Activated T-cell treated with anti-CD3 and anti-CD28 coated beads, Interleukin-2, amount 50 U/mL, for 24 hours (primary cell): ENCODE measurements at regions not wholly inside any gene's neighbourhood (a gene's known extent, or its start where the extent isn't known, plus 50 kb on each side); places are given as distances from the start of the nearest gene placed in this dataset.

Source experiments
- DNase-seq: peaks from one replicate; pipeline ENCODE4 v3.0.0-alpha.2; 2020
- H3K27ac Mint-ChIP-seq: 2 replicates; pipeline ENCODE4 v1.8.0; 2020; ENCODE audit warnings: mild to moderate bottlenecking, mixed read lengths
- H3K27me3 Mint-ChIP-seq: 2 replicates; pipeline ENCODE4 v1.8.0; 2020; ENCODE audit warnings: mixed read lengths
- H3K36me3 Mint-ChIP-seq: 2 replicates; pipeline ENCODE4 v1.8.0; 2020; ENCODE audit warnings: low read depth, mixed read lengths
- H3K4me1 Mint-ChIP-seq: 2 replicates; pipeline ENCODE4 v1.8.0; 2020; ENCODE audit warnings: low read depth, mixed read lengths
- H3K4me3 Mint-ChIP-seq: 2 replicates; pipeline ENCODE4 v1.8.0; 2020; ENCODE audit warnings: mild to moderate bottlenecking, moderate library complexity, mixed read lengths
- H3K9me3 Mint-ChIP-seq: 2 replicates; pipeline ENCODE4 v1.8.0; 2020; ENCODE audit warnings: mixed read lengths

GRCh38 chr20:20933142-20933958, 172.8 kb downstream of the LINC00237 start:
- H3K36me3 Mint-ChIP-seq, result no peaks in the 10 kb centered on the region
- no peaks in the 10 kb centered on the region for H3K4me1 Mint-ChIP-seq
- H3K27ac Mint-ChIP-seq, result no peak overlapping the region
- peaks cover 7% of the 10 kb centered on the region for H3K27me3 Mint-ChIP-seq
- DNase-seq, result no peak
- no peaks in the 10 kb centered on the region for H3K9me3 Mint-ChIP-seq
- no peak overlapping the region for H3K4me3 Mint-ChIP-seq

- Mint-ChIP-seq H3K27ac (no peak overlapping the region), H3K36me3 (no peaks in the 10 kb centered on the region), H3K9me3 (no peaks in the 10 kb centered on the region), H3K4me1 (no peaks in the 10 kb centered on the region), H3K27me3 (peaks cover 7% of the 10 kb centered on the region), H3K4me3 (no peak overlapping the region)
- DNase-seq, result no peak
These were observed 174.0 kb downstream of the LINC00237 start for GRCh38 chr20:20932156-20932555.

- H3K27me3 Mint-ChIP-seq, result peaks cover 7% of the 10 kb centered on the region
- no peak overlapping the region for H3K27ac Mint-ChIP-seq
- H3K36me3 Mint-ChIP-seq, result no peaks in the 10 kb centered on the region
- H3K9me3 Mint-ChIP-seq, result no peaks in the 10 kb centered on the region
- H3K4me1 Mint-ChIP-seq, result no peaks in the 10 kb centered on the region
- H3K4me3 Mint-ChIP-seq, result no peak overlapping the region
- no peak for DNase-seq
These were observed 174.5 kb downstream of the LINC00237 start for GRCh38 chr20:20931632-20932031.

- no peak for DNase-seq
- H3K4me3 Mint-ChIP-seq, result no peak overlapping the region
- H3K4me1 Mint-ChIP-seq, result no peaks in the 10 kb centered on the region
- peaks cover 5% of the 10 kb centered on the region for H3K27me3 Mint-ChIP-seq
- no peaks in the 10 kb centered on the region for H3K36me3 Mint-ChIP-seq
- H3K27ac Mint-ChIP-seq, result no peak overlapping the region
- no peaks in the 10 kb centered on the region for H3K9me3 Mint-ChIP-seq
These were observed 175.1 kb downstream of the LINC00237 start for GRCh38 chr20:20931024-20931423.

- H3K4me3 Mint-ChIP-seq, result no peak overlapping the region
These were observed 175.7 kb downstream of the LINC00237 start for GRCh38 chr20:20930500-20930899.

GRCh38 chr20:20929341-20929740, 176.8 kb downstream of the LINC00237 start:
- H3K4me3 Mint-ChIP-seq, result no peak overlapping the region
- H3K9me3 Mint-ChIP-seq, result no peaks in the 10 kb centered on the region
- no peak overlapping the region for H3K27ac Mint-ChIP-seq
- no peak for DNase-seq
- no peaks in the 10 kb centered on the region for H3K4me1 Mint-ChIP-seq
- H3K36me3 Mint-ChIP-seq, result no peaks in the 10 kb centered on the region
- peaks cover 5% of the 10 kb centered on the region for H3K27me3 Mint-ChIP-seq

More at GRCh38 chr20:20930500-20930899, 175.7 kb downstream of the LINC00237 start:
- no peak for DNase-seq
- no peak overlapping the region for H3K27ac Mint-ChIP-seq
- H3K36me3 Mint-ChIP-seq, result no peaks in the 10 kb centered on the region
- H3K4me1 Mint-ChIP-seq, result no peaks in the 10 kb centered on the region
- H3K27me3 Mint-ChIP-seq, result peaks cover 5% of the 10 kb centered on the region
- H3K9me3 Mint-ChIP-seq, result no peaks in the 10 kb centered on the region

- H3K9me3 Mint-ChIP-seq, result no peaks in the 10 kb centered on the region
- no peak overlapping the region for H3K27ac Mint-ChIP-seq
- no peaks in the 10 kb centered on the region for H3K4me1 Mint-ChIP-seq
- no peaks in the 10 kb centered on the region for H3K36me3 Mint-ChIP-seq
- no peak overlapping the region for H3K4me3 Mint-ChIP-seq
- H3K27me3 Mint-ChIP-seq, result peaks cover 9% of the 10 kb centered on the region
- no peak for DNase-seq
These were observed 179.8 kb downstream of the LINC00237 start for GRCh38 chr20:20926222-20926905.

GRCh38 chr20:20920433-20920832, 185.7 kb downstream of the LINC00237 start:
- H3K27ac Mint-ChIP-seq, result no peak overlapping the region
- no peaks in the 10 kb centered on the region for H3K36me3 Mint-ChIP-seq
- peaks cover 19% of the 10 kb centered on the region for H3K27me3 Mint-ChIP-seq
- no peak overlapping the region for H3K4me3 Mint-ChIP-seq
- H3K9me3 Mint-ChIP-seq, result peaks cover 20% of the 10 kb centered on the region
- H3K4me1 Mint-ChIP-seq, result no peaks in the 10 kb centered on the region
- no peak for DNase-seq

- DNase-seq, result no peak
- Mint-ChIP-seq H3K4me3 (no peak overlapping the region), H3K9me3 (peaks cover 20% of the 10 kb centered on the region), H3K4me1 (no peaks in the 10 kb centered on the region), H3K27me3 (peaks cover 11% of the 10 kb centered on the region), H3K36me3 (no peaks in the 10 kb centered on the region), H3K27ac (no peak overlapping the region)
These were observed 190.3 kb downstream of the LINC00237 start for GRCh38 chr20:20915844-20916243.

- no peak for DNase-seq
- H3K27me3 Mint-ChIP-seq, result peaks cover 24% of the 10 kb centered on the region
- H3K4me1 Mint-ChIP-seq, result no peaks in the 10 kb centered on the region
- no peaks in the 10 kb centered on the region for H3K9me3 Mint-ChIP-seq
- no peaks in the 10 kb centered on the region for H3K36me3 Mint-ChIP-seq
- no peak overlapping the region for H3K27ac Mint-ChIP-seq
- no peak overlapping the region for H3K4me3 Mint-ChIP-seq
These were observed 192.0 kb upstream of the RALGAPA2 start for GRCh38 chr20:20904501-20904831.

GRCh38 chr20:20903773-20904500, 191.5 kb upstream of the RALGAPA2 start:
- no peak overlapping the region for H3K27ac Mint-ChIP-seq
- DNase-seq, result no peak
- no peaks in the 10 kb centered on the region for H3K36me3 Mint-ChIP-seq
- H3K4me3 Mint-ChIP-seq, result no peak overlapping the region
- H3K4me1 Mint-ChIP-seq, result no peaks in the 10 kb centered on the region
- peaks cover 24% of the 10 kb centered on the region for H3K27me3 Mint-ChIP-seq
- H3K9me3 Mint-ChIP-seq, result no peaks in the 10 kb centered on the region

- Mint-ChIP-seq H3K27me3 (peaks cover 16% of the 10 kb centered on the region), H3K9me3 (no peaks in the 10 kb centered on the region), H3K36me3 (no peaks in the 10 kb centered on the region), H3K4me3 (no peak overlapping the region), H3K27ac (no peak overlapping the region), H3K4me1 (no peaks in the 10 kb centered on the region)
- no peak for DNase-seq
These were observed 185.5 kb upstream of the RALGAPA2 start for GRCh38 chr20:20897922-20898321.

- no peaks in the 10 kb centered on the region for H3K36me3 Mint-ChIP-seq
- no peak overlapping the region for H3K4me3 Mint-ChIP-seq
- no peaks in the 10 kb centered on the region for H3K9me3 Mint-ChIP-seq
- no peak overlapping the region for H3K27ac Mint-ChIP-seq
- H3K4me1 Mint-ChIP-seq, result no peaks in the 10 kb centered on the region
- no peak for DNase-seq
- peaks cover 16% of the 10 kb centered on the region for H3K27me3 Mint-ChIP-seq
These were observed 184.7 kb upstream of the RALGAPA2 start for GRCh38 chr20:20897145-20897544.

- H3K27ac Mint-ChIP-seq, result no peak overlapping the region
- H3K4me3 Mint-ChIP-seq, result no peak overlapping the region
- H3K4me1 Mint-ChIP-seq, result no peaks in the 10 kb centered on the region
- H3K9me3 Mint-ChIP-seq, result no peaks in the 10 kb centered on the region
- H3K27me3 Mint-ChIP-seq, result peaks cover 11% of the 10 kb centered on the region
- no peaks in the 10 kb centered on the region for H3K36me3 Mint-ChIP-seq
- no peak for DNase-seq
These were observed 184.2 kb upstream of the RALGAPA2 start for GRCh38 chr20:20896606-20897005.

- Mint-ChIP-seq H3K4me3 (no peak overlapping the region), H3K27ac (no peak overlapping the region), H3K9me3 (no peaks in the 10 kb centered on the region), H3K27me3 (peaks cover 10% of the 10 kb centered on the region), H3K36me3 (no peaks in the 10 kb centered on the region), H3K4me1 (no peaks in the 10 kb centered on the region)
- no peak for DNase-seq
These were observed 183.1 kb upstream of the RALGAPA2 start for GRCh38 chr20:20895537-20895936.
